IPS-15b (cell line): ENCODE measurements at regions not wholly inside any gene's neighbourhood (a gene's known extent, or its start where the extent isn't known, plus 50 kb on each side); places are given as distances from the start of the nearest gene placed in this dataset.

Source experiments
- H3K27me3 ChIP-seq: one replicate; pipeline ENCODE4 v1.6.1; 2013; ENCODE audit warnings: low read length; ENCODE audit not compliant: control insufficient read depth, insufficient read depth
- H3K36me3 ChIP-seq: one replicate; pipeline ENCODE4 v1.6.1; 2013; ENCODE audit warnings: low read length; ENCODE audit not compliant: control insufficient read depth, insufficient read depth
- H3K4me1 ChIP-seq: one replicate; pipeline ENCODE4 v1.6.1; 2013; ENCODE audit warnings: mild to moderate bottlenecking, low read length; ENCODE audit not compliant: control insufficient read depth, insufficient read depth
- H3K4me3 ChIP-seq: one replicate; pipeline ENCODE4 v1.5.1; 2013; ENCODE audit warnings: low read depth, low read length
- H3K9ac ChIP-seq: one replicate; pipeline ENCODE4 v1.6.1; 2013; ENCODE audit warnings: low read depth, mild to moderate bottlenecking, low read length
- H3K9me3 ChIP-seq: one replicate; pipeline ENCODE4 v1.6.1; 2013; ENCODE audit warnings: mild to moderate bottlenecking, low read length; ENCODE audit not compliant: control insufficient read depth, insufficient read depth

- no peaks in the 10 kb centered on the region for H3K27me3 ChIP-seq
- H3K36me3 ChIP-seq: no peaks in the 10 kb centered on the region
- no peak overlapping the region for H3K4me3 ChIP-seq
- H3K9me3 ChIP-seq: peaks cover 3% of the 10 kb centered on the region
- no peak overlapping the region for H3K9ac ChIP-seq
- H3K4me1 ChIP-seq: peaks cover 3% of the 10 kb centered on the region
Observed at GRCh38 chr19:32101206-32101605, 244.2 kb upstream of the ZNF507 start.

- H3K27me3 ChIP-seq: no peaks in the 10 kb centered on the region
- no peak overlapping the region for H3K4me3 ChIP-seq
- no peak overlapping the region for H3K9ac ChIP-seq
- peaks cover 3% of the 10 kb centered on the region for H3K9me3 ChIP-seq
- H3K4me1 ChIP-seq: no peaks in the 10 kb centered on the region
- H3K36me3 ChIP-seq: no peaks in the 10 kb centered on the region
Observed at GRCh38 chr19:32103541-32103940, 241.9 kb upstream of the ZNF507 start.

GRCh38 chr19:32104153-32104849 is 241.1 kb upstream of the ZNF507 start:
- Histone ChIP-seq H3K36me3 (no peaks in the 10 kb centered on the region), H3K9ac (no peak overlapping the region), H3K4me3 (no peak overlapping the region), H3K4me1 (no peaks in the 10 kb centered on the region), H3K9me3 (peaks cover 3% of the 10 kb centered on the region), H3K27me3 (no peaks in the 10 kb centered on the region)

- H3K27me3 ChIP-seq: no peaks in the 10 kb centered on the region
- H3K4me3 ChIP-seq: no peak overlapping the region
- no peaks in the 10 kb centered on the region for H3K36me3 ChIP-seq
- H3K4me1 ChIP-seq: no peaks in the 10 kb centered on the region
- no peak overlapping the region for H3K9ac ChIP-seq
- peaks cover under 1% of the 10 kb centered on the region for H3K9me3 ChIP-seq
Observed at GRCh38 chr19:32104850-32105235, 240.6 kb upstream of the ZNF507 start.

- no peak overlapping the region for H3K9ac ChIP-seq
- H3K9me3 ChIP-seq: no peaks in the 10 kb centered on the region
- no peak overlapping the region for H3K4me3 ChIP-seq
- no peaks in the 10 kb centered on the region for H3K27me3 ChIP-seq
- no peaks in the 10 kb centered on the region for H3K36me3 ChIP-seq
- H3K4me1 ChIP-seq: no peaks in the 10 kb centered on the region
Observed at GRCh38 chr19:32105527-32106310, 239.7 kb upstream of the ZNF507 start.

- no peak overlapping the region for H3K9ac ChIP-seq
- H3K9me3 ChIP-seq: no peaks in the 10 kb centered on the region
- H3K4me1 ChIP-seq: no peaks in the 10 kb centered on the region
- no peaks in the 10 kb centered on the region for H3K27me3 ChIP-seq
- no peak overlapping the region for H3K4me3 ChIP-seq
- H3K36me3 ChIP-seq: no peaks in the 10 kb centered on the region
Observed at GRCh38 chr19:32122258-32122657, 223.2 kb upstream of the ZNF507 start.

- no peaks in the 10 kb centered on the region for H3K27me3 ChIP-seq
- H3K9ac ChIP-seq: no peak overlapping the region
- H3K4me1 ChIP-seq: no peaks in the 10 kb centered on the region
- H3K36me3 ChIP-seq: no peaks in the 10 kb centered on the region
- H3K9me3 ChIP-seq: no peaks in the 10 kb centered on the region
- H3K4me3 ChIP-seq: no peak overlapping the region
Observed at GRCh38 chr19:32123355-32123940, 222.0 kb upstream of the ZNF507 start.

- Histone ChIP-seq H3K4me1 (no peaks in the 10 kb centered on the region), H3K9me3 (no peaks in the 10 kb centered on the region), H3K36me3 (no peaks in the 10 kb centered on the region), H3K4me3 (no peak overlapping the region), H3K9ac (no peak overlapping the region), H3K27me3 (no peaks in the 10 kb centered on the region)
Observed at GRCh38 chr19:32124585-32124984, 220.8 kb upstream of the ZNF507 start.

- H3K27me3 ChIP-seq: no peaks in the 10 kb centered on the region
- H3K9me3 ChIP-seq: no peaks in the 10 kb centered on the region
- H3K4me1 ChIP-seq: no peaks in the 10 kb centered on the region
- no peak overlapping the region for H3K4me3 ChIP-seq
- H3K9ac ChIP-seq: no peak overlapping the region
- H3K36me3 ChIP-seq: no peaks in the 10 kb centered on the region
Observed at GRCh38 chr19:32129141-32129540, 216.3 kb upstream of the ZNF507 start.

GRCh38 chr19:32130332-32130731 is 215.1 kb upstream of the ZNF507 start:
- no peaks in the 10 kb centered on the region for H3K4me1 ChIP-seq
- no peaks in the 10 kb centered on the region for H3K36me3 ChIP-seq
- H3K9me3 ChIP-seq: no peaks in the 10 kb centered on the region
- H3K4me3 ChIP-seq: no peak overlapping the region
- no peak overlapping the region for H3K9ac ChIP-seq
- no peaks in the 10 kb centered on the region for H3K27me3 ChIP-seq

- Histone ChIP-seq H3K9me3 (no peaks in the 10 kb centered on the region), H3K4me3 (no peak overlapping the region), H3K36me3 (no peaks in the 10 kb centered on the region), H3K4me1 (no peaks in the 10 kb centered on the region), H3K27me3 (no peaks in the 10 kb centered on the region), H3K9ac (no peak overlapping the region)
Observed at GRCh38 chr19:32131005-32131404, 214.4 kb upstream of the ZNF507 start.

- Histone ChIP-seq H3K27me3 (no peaks in the 10 kb centered on the region), H3K36me3 (no peaks in the 10 kb centered on the region), H3K9me3 (no peaks in the 10 kb centered on the region), H3K9ac (no peak overlapping the region), H3K4me3 (no peak overlapping the region), H3K4me1 (no peaks in the 10 kb centered on the region)
Observed at GRCh38 chr19:32138416-32138815, 207.0 kb upstream of the ZNF507 start.
